GM19035 (cell line): ENCODE measurements at regions not wholly inside any gene's neighbourhood (a gene's known extent, or its start where the extent isn't known, plus 50 kb on each side); places are given as distances from the start of the nearest gene placed in this dataset.

Experiments
- ATAC-seq: cut with Tn5 transposase; IDR thresholded peaks from one replicate; pipeline ENCODE4 v1.9.1; 2021; ENCODE audit not compliant: unreplicated experiment

DNA sequence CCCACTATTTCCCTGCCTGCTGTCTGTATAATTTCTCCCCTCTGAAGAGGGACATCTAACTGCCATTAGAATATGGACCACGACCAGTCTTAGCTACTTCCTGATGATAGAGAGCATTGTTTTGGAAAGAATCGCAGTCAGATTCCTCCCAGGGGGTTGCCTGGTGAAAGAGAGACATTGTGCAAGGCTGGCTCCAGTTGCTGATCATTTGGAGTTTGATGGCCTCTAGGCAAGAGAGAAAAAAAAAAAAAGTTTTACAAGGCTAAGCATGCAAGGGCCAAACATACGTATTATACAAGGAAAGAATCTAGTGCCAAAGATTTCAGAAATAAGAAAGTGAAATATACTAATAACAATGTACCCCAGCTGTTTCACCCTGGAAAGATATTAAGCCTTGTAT lies 182.2 kb downstream of the CMPK2 start:
- ATAC-seq: no peak

DNA sequence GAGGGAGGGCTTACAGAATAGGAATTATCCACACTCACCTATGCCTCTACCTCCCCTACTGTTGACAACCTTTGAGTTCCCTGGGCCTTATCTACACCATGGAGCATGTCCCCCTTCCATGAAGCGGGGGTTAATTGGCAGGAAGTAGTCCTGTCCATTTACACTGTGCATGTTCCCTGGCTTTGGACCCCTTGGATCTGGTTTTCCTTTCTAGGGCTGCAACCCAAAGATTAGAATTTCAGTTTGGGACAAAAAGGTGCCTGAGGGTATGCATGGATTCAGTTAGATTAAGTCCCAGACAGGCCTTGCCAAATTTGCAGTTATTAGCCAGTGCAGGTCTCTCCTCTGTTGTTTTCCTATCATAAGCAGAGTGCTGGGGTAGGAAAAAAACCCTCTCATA lies 180.3 kb downstream of the CMPK2 start:
- ATAC-seq: no peak

DNA sequence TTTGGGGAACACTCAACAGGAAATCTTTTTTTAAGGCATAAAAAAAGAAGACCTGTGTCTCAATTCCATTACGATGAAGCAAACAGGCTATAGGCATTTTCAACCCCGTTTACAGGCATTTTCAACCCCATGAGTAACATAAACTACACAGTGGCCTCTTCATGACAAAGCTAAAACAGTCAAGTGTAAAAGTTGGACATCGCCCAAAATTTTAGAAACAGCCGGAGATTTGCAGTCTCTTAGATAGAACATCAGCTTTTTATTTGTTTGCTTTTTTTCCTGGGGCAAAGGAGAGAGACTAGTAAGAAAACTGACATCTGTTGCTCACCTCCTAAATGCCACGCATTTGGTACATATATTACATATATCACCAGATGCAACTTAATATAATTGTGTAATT lies 173.7 kb downstream of the CMPK2 start:
- ATAC-seq: no peak

DNA sequence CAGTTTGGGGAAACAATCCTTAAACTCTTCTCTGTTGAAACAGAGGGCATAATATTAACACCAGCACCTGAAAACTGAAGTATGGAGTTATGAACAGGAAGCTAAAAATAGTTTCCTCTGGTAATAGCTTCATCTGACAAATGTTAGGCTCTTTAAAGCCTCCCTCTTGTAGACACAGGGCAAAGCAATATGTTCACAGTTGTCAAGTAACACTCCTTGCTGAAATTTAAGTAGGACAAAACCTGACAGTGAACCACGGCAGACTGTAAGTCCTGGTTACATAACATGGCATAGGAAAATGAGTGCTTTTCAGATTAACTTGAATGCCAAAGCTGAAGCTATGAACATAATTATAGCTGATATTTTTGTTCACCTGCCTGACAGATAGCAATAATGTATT lies 172.9 kb downstream of the CMPK2 start:
- ATAC-seq: no peak

DNA sequence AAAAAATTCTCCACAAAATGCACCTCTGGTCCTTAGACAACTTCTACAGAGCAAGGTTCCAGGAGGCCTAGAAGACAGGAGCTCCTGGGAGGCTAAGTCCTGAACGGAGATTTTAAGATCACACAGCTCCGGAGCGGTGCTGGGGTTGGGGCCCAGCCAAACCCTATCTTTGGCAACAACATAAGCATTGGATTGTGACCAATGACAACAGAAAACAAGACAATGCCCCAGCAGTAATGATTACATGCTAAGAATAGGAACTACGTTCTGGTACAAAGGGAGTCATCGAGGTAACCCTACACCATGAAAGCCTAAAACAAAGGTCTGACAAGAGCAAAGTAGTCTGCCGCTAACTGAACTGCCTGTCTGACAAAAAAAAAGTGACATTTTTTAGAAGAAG lies 171.2 kb downstream of the CMPK2 start:
- ATAC-seq: no peak

DNA sequence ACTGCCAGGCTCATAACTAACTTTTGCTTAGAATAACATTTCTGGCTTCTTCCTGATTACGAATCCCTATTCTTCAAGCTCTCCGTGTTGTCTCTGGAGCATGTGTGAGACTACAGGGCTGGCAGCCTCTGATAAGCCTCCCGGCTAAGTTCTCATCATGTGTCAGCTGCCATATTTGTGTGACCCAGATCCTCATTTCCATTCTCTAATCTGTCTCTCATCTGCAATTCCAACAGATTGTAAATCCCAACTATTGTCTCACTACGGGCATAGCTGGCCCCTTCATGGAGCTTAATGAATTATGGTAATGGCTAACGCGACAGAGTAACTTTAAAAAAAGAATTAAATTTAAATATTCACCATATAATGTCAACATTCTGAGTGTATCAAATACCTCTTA lies 165.4 kb downstream of the CMPK2 start:
- no peak for ATAC-seq

DNA sequence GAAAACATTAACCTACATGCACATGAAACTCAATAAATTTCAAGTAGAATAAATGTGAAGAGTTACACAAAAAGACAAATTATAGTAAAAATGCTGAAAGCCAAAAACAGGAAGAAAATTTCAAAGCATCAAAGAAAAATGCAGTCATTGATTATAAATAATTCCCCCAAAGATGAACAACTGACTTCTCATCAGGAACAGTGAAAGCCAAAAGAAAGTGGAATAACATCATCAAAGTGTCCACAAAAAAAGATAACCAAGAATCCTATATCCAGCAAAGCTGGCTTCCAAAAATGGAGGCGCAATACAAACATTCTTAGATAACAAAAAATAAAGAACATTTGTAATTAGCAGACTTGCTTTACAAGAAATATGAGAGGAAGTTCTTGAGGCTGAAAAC lies 161.6 kb downstream of the CMPK2 start:
- ATAC-seq: no peak

GRCh38 chr2:6721395-6721794 lies 144.3 kb downstream of the CMPK2 start:
- ATAC-seq: no peak

GRCh38 chr2:6722574-6722973 lies 143.1 kb downstream of the CMPK2 start:
- no peak for ATAC-seq

DNA sequence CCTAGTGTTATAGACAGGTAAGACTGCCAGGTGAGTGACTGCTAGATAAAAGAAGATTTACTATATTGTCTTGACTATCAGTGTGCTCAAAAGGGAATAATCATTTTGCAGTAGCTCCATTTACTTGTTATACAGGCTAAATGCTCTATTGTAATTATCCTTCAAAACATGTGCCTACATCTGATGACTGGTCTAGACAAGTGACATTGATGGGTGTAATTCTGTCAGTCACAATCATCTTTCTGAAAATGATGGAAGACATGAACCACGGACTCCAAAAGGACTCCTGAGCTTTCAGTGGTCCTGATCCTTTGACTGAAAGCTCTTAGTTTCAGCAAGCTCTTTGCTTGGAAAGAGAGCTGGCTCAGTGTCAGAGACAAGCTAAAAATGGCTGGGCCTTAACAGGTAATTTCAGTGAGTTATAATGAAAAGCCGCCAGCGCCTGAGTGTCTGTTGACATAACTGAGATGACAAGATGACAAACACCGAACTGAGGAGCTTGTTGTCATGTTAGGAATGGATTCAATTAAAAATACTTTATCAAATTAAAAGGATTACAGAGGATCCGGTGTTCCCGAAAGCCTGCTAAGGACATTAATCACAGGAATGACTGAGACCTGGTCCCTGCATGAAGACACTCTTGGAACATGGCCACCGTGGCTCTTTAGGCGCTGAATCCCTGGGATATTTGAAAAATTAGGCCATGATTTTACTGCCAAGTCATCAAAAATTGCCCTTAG lies 141.7 kb downstream of the CMPK2 start:
- ATAC-seq: no peak

DNA sequence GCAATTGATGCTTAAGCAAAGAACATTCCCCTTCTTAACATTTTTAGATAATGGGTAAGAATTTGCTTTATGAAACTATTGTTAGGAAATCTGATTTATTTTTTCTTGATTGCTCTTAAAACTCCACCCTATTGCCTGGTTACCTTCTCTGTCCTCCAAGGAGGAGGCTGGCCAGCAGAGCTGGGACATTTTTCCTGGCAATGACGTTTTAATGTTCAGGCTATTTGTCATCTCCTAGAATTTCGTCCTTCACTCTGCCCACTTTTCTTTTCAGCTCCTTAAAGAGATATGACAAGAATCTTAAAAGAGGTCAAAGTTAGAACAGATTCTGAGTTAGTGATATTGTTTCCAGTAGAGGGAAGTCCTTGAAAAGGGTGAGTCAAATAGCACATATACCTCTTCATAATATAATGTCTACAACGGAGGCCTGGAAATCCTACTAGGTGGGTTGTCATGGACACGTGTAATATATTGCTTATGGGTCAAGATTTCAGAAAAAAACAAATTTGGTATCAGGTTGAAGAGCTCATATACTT lies 141.0 kb downstream of the CMPK2 start:
- no peak for ATAC-seq

- no peak for ATAC-seq
These were observed 137.6 kb downstream of the CMPK2 start for GRCh38 chr2:6728156-6728555.

GRCh38 chr2:6730003-6730402 lies 135.7 kb downstream of the CMPK2 start:
- no peak for ATAC-seq

DNA sequence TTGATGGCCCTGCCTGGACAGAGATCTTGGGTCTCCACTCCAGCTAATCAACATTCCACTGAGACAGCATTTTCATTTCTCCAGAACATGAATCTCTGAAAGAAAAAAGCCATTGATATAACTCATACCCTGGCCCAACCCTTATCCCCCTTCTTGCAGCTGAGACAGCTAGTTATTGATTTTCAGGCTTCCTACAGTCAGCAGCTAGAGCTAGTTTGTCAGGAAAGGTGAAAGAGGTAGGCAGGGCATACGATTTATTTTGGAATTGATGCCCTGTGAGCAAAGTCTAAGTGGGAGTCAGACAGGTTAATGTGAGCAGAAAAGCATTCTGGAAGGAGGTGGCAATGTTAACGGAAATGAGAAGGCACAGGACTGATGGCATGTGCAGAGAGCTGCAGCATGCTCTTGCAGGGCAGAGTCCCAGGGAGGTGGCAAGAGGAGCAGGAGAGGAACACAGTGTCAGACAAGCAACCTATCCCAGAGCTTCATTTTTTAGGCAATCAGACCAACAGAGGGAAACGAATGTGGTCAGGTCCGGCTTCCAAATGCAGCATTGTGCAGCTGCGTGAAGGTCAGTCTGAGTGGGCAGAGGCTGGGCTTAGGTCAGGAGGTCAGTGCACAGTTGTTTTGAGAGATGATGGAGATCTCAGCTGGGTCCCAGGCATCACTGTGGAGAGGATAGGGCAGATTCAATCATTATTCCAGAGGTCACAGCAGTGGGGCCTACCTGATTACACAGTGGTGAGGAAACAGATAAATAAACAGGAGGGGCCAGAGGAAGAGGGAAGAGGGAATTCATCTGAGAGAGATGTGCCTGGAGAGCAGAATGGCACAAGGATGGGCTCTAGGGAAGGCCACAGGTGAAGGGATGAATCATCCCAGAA lies 134.8 kb downstream of the CMPK2 start:
- ATAC-seq: no peak

DNA sequence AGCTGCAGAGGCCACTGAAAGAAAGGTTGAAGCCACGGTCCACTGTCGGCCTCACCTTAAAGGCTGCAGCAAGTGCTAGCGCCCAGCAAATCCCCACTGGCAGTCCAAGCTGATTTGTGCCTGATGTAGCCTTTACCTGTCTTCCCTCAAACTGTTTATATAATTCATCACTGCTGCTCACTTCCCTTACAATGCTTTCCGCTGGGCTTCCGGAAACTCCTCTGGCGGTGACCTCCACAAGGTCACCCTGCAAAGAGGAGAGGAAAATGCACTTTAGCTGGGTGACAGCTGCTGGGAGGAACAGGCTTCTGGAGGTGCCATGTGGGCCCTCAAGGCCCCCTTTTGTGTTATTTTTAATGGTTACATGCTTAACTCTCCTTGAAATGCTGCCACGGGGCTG lies 126.2 kb downstream of the CMPK2 start:
- ATAC-seq: no peak

DNA sequence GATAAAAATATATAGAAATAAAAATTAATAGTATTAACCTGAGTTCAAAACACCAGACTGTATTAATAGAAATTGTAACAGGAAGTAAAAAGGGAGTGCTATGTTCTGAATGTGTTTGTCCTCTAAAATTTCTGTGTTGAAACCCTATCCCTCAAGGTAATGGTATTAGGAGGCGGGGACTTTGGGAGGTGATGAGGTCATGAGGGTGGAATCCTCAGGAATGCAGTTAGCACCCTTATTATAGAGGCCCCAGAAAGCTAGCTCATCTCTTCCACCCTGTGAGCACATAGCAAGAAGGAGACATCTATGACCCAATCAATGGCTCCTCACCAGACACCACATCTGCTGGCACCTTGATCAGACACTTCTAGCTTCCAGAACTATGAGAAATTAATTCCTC lies 124.5 kb downstream of the CMPK2 start:
- ATAC-seq: no peak

GRCh38 chr2:6744038-6744437 lies 121.7 kb downstream of the CMPK2 start:
- ATAC-seq: no peak

GRCh38 chr2:6747433-6747832 lies 118.3 kb downstream of the CMPK2 start:
- ATAC-seq: no peak

DNA sequence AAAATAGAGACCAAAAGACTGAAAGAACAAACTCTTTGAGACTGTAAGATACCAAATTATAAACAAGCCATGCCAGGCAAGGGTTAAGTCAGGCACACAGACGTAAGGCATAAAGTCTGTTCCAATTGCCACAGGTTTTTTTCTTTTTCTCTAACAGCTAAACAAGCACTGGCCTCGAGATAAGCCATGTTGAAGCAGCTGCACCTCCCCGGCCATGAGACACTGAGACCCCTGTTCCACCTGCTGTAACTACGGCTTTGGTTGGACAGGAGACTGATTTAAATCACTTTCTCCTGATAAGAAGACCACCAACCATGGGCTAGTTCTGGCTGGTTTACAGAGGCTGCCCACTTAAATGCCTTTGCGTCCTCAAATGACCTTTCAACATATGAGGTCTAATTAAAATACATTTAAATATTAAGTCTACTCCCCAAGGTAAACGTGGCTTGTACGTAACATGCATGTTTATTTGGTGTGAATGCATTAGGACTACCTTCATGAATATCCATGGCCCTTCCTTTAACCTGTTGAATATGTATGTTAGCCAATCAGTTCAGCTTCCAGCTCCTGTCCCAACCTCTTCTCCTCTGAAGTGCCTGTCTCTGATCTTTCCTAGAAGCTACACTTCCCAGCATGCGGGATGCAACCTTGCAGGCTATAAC lies 117.2 kb downstream of the CMPK2 start:
- no peak for ATAC-seq

- no peak for ATAC-seq
These were observed 115.7 kb downstream of the CMPK2 start for GRCh38 chr2:6749962-6750361.

GRCh38 chr2:6750411-6751158 lies 115.1 kb downstream of the CMPK2 start:
- ATAC-seq: no peak
